Gastrocnemius medialis (tissue), 4 donors: ENCODE measurements at regions not wholly inside any gene's neighbourhood (a gene's known extent, or its start where the extent isn't known, plus 50 kb on each side); places are given as distances from the start of the nearest gene placed in this dataset.
"Not testable (repeated sequence)": the region's sequence is repeated elsewhere in the genome, so short reads cannot be mapped to it uniquely, and the experiment has no call there.

ENCODE experiments used
- ATAC-seq, 2 donors: fragments of 150-250 bp; one replicate each; pipeline ENCODE4 v1.9.1; 2016
- DNase-seq, 2 donors: peaks; one replicate each; pipeline ENCODE4 v3.0.0-alpha.2; 2019
- H3K27ac ChIP-seq, 4 donors: fragments of 200-600 bp; sonication (generic); 1 replicate in 1 of 4; 2 replicates in 3 of 4; pipeline ENCODE4 v1.5.1; 2016 to 2018; ENCODE audit warnings: mild to moderate bottlenecking in 2 of 4, moderate library complexity in 1 of 4
- H3K27me3 ChIP-seq, 3 donors: fragments of 200-600 bp; sonication (generic) in 2 of 3; 1 replicate in 1 of 3; 2 replicates in 2 of 3; pipeline versions ENCODE4 v1.5.1 to v1.6.0; 2016 to 2019; ENCODE audit warnings: mild to moderate bottlenecking in 1 of 3, moderate library complexity in 1 of 3
- H3K36me3 ChIP-seq, 2 donors: fragments of 200-600 bp; sonication (generic) in 1 of 2; one replicate each; pipeline ENCODE4 v1.5.1; 2017 to 2018
- H3K4me1 ChIP-seq, 2 donors: fragments of 200-600 bp; sonication (generic) in 1 of 2; one replicate each; pipeline ENCODE4 v1.5.1; 2016 to 2017; ENCODE audit warnings: mild to moderate bottlenecking in 2 of 2
- H3K4me3 ChIP-seq, 4 donors: fragments of 200-600 bp; sonication (generic) in 3 of 4; 1 replicate in 1 of 4; 2 replicates in 3 of 4; pipeline ENCODE4 v1.5.1; 2016 to 2019; ENCODE audit warnings: mild to moderate bottlenecking in 2 of 4
- H3K9me3 ChIP-seq, 3 donors: fragments of 200-600 bp; sonication (generic) in 2 of 3; 1 replicate in 1 of 3; 2 replicates in 2 of 3; pipeline ENCODE4 v1.5.1; 2016 to 2019
- CTCF ChIP-seq, 5 experiments: fragments of 450-650 bp in 3 of 5; fragments of 200-600 bp in 2 of 5; sonication (generic) in 2 of 5; IDR thresholded peaks in 4 of 5; conservative IDR thresholded peaks in 1 of 5; 1 replicate in 4 of 5; 2 replicates in 1 of 5; pipeline ENCODE4 v1.5.1; 2016 to 2019; ENCODE audit warnings: antibody characterized with exemption in 5 of 5, mild to moderate bottlenecking in 3 of 5, moderate library complexity in 3 of 5
- POLR2A ChIP-seq, 2 donors: fragments of 450-650 bp; IDR thresholded peaks; one replicate each; pipeline ENCODE4 v1.6.1; 2017; ENCODE audit warnings: antibody characterized with exemption in 2 of 2, mild to moderate bottlenecking in 2 of 2, moderate library complexity in 2 of 2
- in situ Hi-C, 4 donors: fragments of 200-750 bp; cut with MboI; loops; one replicate each; pipeline versions ENCODE4 v1.15.0 to v1.8.0; 2017; ENCODE audit warnings: low sequenced_read_pairs in 4 of 4
- intact Hi-C: fragments of 100-400 bp; cut with DNase I; formaldehyde crosslinking; loops from one replicate; pipeline ENCODE4 v1.15.1; 2023; ENCODE audit warnings: low total_unique reads

GRCh38 chr12:61220337-61220736, 1039.9 kb upstream of the USP15 start:
- Histone ChIP-seq H3K27ac (no peak overlapping the region), H3K27me3 (no peaks in the 10 kb centered on the region), H3K4me3 (no peak overlapping the region), H3K4me1 (no peaks in the 10 kb centered on the region), H3K9me3 (no peaks in the 10 kb centered on the region), H3K36me3 (no peaks in the 10 kb centered on the region)
- intact Hi-C loops (no loop called here), in situ Hi-C loops (no loop called here)
- TF ChIP-seq POLR2A (IDR thresholded peaks at IDR 0.05) (no peak), CTCF (IDR thresholded peaks at IDR 0.05 in 4 of 5, conservative IDR thresholded peaks at IDR 0.05 in 1 of 5) (no peak)
- no peak for ATAC-seq
- no peak for DNase-seq

DNA sequence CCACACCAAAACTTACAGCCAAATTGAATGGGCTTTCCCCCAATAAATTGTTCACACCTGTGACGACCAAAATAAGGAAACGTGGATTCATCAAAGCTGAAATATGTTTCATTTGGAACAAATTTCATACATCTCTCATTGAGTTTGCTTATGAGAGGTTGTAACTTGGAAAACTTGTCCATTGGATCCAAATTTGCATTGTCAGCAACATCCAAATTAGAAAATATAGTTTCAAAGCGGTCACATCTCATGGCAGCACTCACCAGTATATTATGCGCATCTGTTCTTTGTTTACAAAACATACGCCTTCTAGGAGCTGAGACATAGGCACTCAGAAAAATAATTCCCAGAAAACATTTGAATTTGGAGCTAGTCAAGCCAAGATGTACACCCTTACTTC, 1028.2 kb upstream of the USP15 start:
- intact Hi-C loops = no loop called here
- TF ChIP-seq CTCF (IDR thresholded peaks at IDR 0.05 in 4 of 5, conservative IDR thresholded peaks at IDR 0.05 in 1 of 5) = no peak

DNA sequence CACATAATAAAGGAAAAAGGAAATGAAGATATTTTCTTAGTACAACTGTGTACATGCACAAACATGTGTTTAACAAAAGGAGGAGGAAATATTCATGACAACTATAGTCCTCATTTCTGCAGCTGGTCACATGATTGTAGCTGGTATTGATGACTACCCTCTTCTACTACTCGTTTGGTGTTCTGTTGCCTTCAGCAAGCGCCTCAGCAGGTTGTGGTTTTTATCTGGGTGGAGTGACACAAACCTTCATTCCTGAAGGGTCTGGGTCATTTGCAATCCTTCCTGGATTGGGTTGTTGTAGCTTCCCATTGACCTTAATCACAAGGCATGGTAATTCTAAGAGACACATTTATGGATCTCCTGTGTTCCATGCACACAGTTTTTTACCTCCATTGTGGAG, 1009.9 kb upstream of the USP15 start:
- DNase-seq = no peak
- H3K36me3 ChIP-seq = no peaks in the 10 kb centered on the region
- H3K4me3 ChIP-seq = no peak overlapping the region
- H3K4me1 ChIP-seq = no peaks in the 10 kb centered on the region
- no peaks in the 10 kb centered on the region for H3K9me3 ChIP-seq
- H3K27ac ChIP-seq = no peak overlapping the region
- no peak for TF ChIP-seq CTCF (IDR thresholded peaks at IDR 0.05 in 4 of 5, conservative IDR thresholded peaks at IDR 0.05 in 1 of 5)
- no peak for TF ChIP-seq POLR2A (IDR thresholded peaks at IDR 0.05)
- ATAC-seq = no peak
- in situ Hi-C loops = loop anchor here in 1 of 4 donors (25.0 kb wide), 1 partner anchor 88 kb away; no protein-coding TSS in a partner anchor
- intact Hi-C loops = no loop called here
- H3K27me3 ChIP-seq = no peaks in the 10 kb centered on the region

More for the DNA sequence above, 1028.2 kb upstream of the USP15 start:
- no peak for ATAC-seq
- Histone ChIP-seq H3K36me3 (no peaks in the 10 kb centered on the region), H3K4me3 (no peak overlapping the region), H3K9me3 (no peaks in the 10 kb centered on the region), H3K4me1 (no peaks in the 10 kb centered on the region), H3K27me3 (no peaks in the 10 kb centered on the region), H3K27ac (no peak overlapping the region)
- DNase-seq = no peak
- in situ Hi-C loops = no loop called here

GRCh38 chr12:61251076-61251475, 1009.1 kb upstream of the USP15 start:
- TF ChIP-seq CTCF (IDR thresholded peaks at IDR 0.05 in 4 of 5, conservative IDR thresholded peaks at IDR 0.05 in 1 of 5) (no peak), POLR2A (IDR thresholded peaks at IDR 0.05) (no peak)
- no peaks in the 10 kb centered on the region for H3K4me1 ChIP-seq
- intact Hi-C loops = no loop called here
- in situ Hi-C loops = loop anchor here in 1 of 4 donors (25.0 kb wide), 1 partner anchor 89 kb away; no protein-coding TSS in a partner anchor
- DNase-seq = no peak
- no peaks in the 10 kb centered on the region for H3K36me3 ChIP-seq
- ATAC-seq = no peak
- no peak overlapping the region for H3K4me3 ChIP-seq
- no peaks in the 10 kb centered on the region for H3K9me3 ChIP-seq
- H3K27me3 ChIP-seq = no peaks in the 10 kb centered on the region
- no peak overlapping the region for H3K27ac ChIP-seq

GRCh38 chr12:61254225-61254624, 1006.0 kb upstream of the USP15 start:
- no peak for ATAC-seq
- Histone ChIP-seq H3K4me1 (no peaks in the 10 kb centered on the region), H3K27me3 (no peaks in the 10 kb centered on the region), H3K9me3 (no peaks in the 10 kb centered on the region), H3K4me3 (no peak overlapping the region), H3K27ac (no peak overlapping the region), H3K36me3 (no peaks in the 10 kb centered on the region)
- intact Hi-C loops = no loop called here
- TF ChIP-seq POLR2A (IDR thresholded peaks at IDR 0.05) = no peak
- no peak for TF ChIP-seq CTCF (IDR thresholded peaks at IDR 0.05 in 4 of 5, conservative IDR thresholded peaks at IDR 0.05 in 1 of 5)
- in situ Hi-C loops = loop anchor here in 1 of 4 donors (25.0 kb wide), 1 partner anchor 92 kb away; no protein-coding TSS in a partner anchor
- DNase-seq = no peak

DNA sequence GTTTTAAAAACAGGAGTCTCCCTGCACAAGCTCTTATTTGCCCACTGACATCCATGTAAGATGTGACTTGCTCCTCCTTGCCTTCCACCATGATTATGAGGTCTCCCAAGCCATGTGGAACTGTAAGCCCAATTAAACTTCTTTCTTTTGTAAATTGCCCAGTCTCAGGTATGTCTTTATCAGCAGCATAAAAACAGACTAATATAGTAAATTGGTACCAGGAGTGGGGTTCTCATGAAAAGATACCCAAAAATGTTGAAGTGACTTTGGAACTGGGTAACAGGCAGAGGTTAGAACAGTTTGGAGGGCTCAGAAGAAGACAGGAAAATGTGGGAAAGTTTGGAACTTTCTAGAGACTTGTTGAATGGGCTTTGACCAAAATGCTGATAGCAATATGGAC, 995.9 kb upstream of the USP15 start:
- H3K27me3 ChIP-seq, DNase-seq, intact Hi-C loops, ATAC-seq, H3K9me3 ChIP-seq, H3K4me1 ChIP-seq, H3K4me3 ChIP-seq, H3K36me3 ChIP-seq, H3K27ac ChIP-seq: not testable (repeated sequence)
- in situ Hi-C loops = loop anchor here in 1 of 4 donors (25.0 kb wide), 1 partner anchor 102 kb away; no protein-coding TSS in a partner anchor
